ENCODE measurements at regions not wholly inside any gene's neighbourhood (a gene's known extent, or its start where the extent isn't known, plus 50 kb on each side); places are given as distances from the start of the nearest gene placed in this dataset.

- no peak for DNase-seq (ENCODE audit: low spot score)
- TF ChIP-seq CTCF (conservative IDR thresholded peaks at IDR 0.05; ENCODE audit: low read depth) = no peak
- ChIA-PET POLR2A (ENCODE audit: low non-redundant PET) (no interaction called here), CTCF (interaction anchor here (0.5 kb wide), 1 partner anchor 854 kb away, joined by 3 read pairs; no protein-coding TSS in a partner anchor)
- H3K27ac ChIP-seq = no peak overlapping the region
Observed at GRCh38 chr10:65375528-65375927, 1550.3 kb upstream of the LRRTM3 start.

- no peak overlapping the region for H3K27ac ChIP-seq
- POLR2A ChIA-PET (ENCODE audit: low non-redundant PET) = no interaction called here
- no peak for TF ChIP-seq CTCF (conservative IDR thresholded peaks at IDR 0.05; ENCODE audit: low read depth)
- CTCF ChIA-PET = no interaction called here
- no peak for DNase-seq (ENCODE audit: low spot score)
Observed at GRCh38 chr10:65377687-65378086, 1548.1 kb upstream of the LRRTM3 start.

- peak; percentile 33 for DNase-seq (ENCODE audit: low spot score)
- H3K27ac ChIP-seq = no peak overlapping the region
- ChIA-PET POLR2A (ENCODE audit: low non-redundant PET) (no interaction called here), CTCF (no interaction called here)
- TF ChIP-seq CTCF (conservative IDR thresholded peaks at IDR 0.05; ENCODE audit: low read depth) = no peak
Observed at GRCh38 chr10:65394502-65395297, 1531.1 kb upstream of the LRRTM3 start.

GRCh38 chr10:65395631-65396030 is 1530.2 kb upstream of the LRRTM3 start:
- DNase-seq (ENCODE audit: low spot score) = no peak
- CTCF ChIA-PET = no interaction called here
- no peak for TF ChIP-seq CTCF (conservative IDR thresholded peaks at IDR 0.05; ENCODE audit: low read depth)
- POLR2A ChIA-PET (ENCODE audit: low non-redundant PET) = no interaction called here
- no peak overlapping the region for H3K27ac ChIP-seq

GRCh38 chr10:65396997-65397396 is 1528.8 kb upstream of the LRRTM3 start:
- no peak overlapping the region for H3K27ac ChIP-seq
- ChIA-PET POLR2A (ENCODE audit: low non-redundant PET) (no interaction called here), CTCF (no interaction called here)
- no peak for DNase-seq (ENCODE audit: low spot score)
- TF ChIP-seq CTCF (conservative IDR thresholded peaks at IDR 0.05; ENCODE audit: low read depth) = no peak

- H3K27ac ChIP-seq = no peak overlapping the region
- ChIA-PET CTCF (no interaction called here), POLR2A (ENCODE audit: low non-redundant PET) (no interaction called here)
- no peak for DNase-seq (ENCODE audit: low spot score)
- no peak for TF ChIP-seq CTCF (conservative IDR thresholded peaks at IDR 0.05; ENCODE audit: low read depth)
Observed at GRCh38 chr10:65408401-65408800, 1517.4 kb upstream of the LRRTM3 start.

Measured in RWPE1 (cell line).